NCI-H748 (cell line): ENCODE measurements at regions not wholly inside any gene's neighbourhood (a gene's known extent, or its start where the extent isn't known, plus 50 kb on each side); places are given as distances from the start of the nearest gene placed in this dataset.

ENCODE experiments used
- DNase-seq: peaks from one replicate; lab custom pipeline; 2025; ENCODE audit not compliant: unreplicated experiment; lab: John Stamatoyannopoulos, UW

DNA sequence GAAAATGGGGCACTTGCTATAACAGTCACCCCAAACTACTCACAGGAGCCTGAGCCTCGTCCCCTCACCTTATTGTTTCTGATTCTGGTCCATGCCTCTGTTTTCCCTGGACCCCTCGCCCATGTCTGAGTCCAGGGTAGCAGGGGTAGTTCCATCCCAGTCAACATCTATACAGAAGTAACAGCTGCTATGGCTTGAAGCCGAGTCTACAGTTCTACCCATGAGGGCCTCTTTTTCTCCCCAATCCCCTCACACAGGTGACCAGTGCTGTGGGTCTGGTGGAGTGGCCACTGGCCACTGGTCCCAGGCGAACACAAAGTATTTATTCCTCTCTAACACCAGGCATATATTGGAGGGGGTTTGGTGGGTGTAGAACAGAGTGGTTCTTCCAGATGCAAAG, 116.4 kb downstream of the ZNF280B start:
- DNase-seq: no peak

GRCh38 chr22:22394591-22394990, 114.0 kb downstream of the ZNF280B start:
- no peak for DNase-seq

DNA sequence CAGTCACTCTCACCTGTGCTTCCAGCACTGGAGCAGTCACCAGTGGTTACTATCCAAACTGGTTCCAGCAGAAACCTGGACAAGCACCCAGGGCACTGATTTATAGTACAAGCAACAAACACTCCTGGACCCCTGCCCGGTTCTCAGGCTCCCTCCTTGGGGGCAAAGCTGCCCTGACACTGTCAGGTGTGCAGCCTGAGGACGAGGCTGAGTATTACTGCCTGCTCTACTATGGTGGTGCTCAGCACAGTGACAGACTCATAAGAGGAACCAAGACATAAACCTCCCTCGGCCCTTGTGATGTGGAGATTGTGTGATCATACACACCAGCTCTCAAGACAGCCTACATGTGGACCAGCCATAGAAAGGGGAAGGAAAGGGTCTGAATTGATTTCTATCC, 113.3 kb downstream of the ZNF280B start:
- no peak for DNase-seq

DNA sequence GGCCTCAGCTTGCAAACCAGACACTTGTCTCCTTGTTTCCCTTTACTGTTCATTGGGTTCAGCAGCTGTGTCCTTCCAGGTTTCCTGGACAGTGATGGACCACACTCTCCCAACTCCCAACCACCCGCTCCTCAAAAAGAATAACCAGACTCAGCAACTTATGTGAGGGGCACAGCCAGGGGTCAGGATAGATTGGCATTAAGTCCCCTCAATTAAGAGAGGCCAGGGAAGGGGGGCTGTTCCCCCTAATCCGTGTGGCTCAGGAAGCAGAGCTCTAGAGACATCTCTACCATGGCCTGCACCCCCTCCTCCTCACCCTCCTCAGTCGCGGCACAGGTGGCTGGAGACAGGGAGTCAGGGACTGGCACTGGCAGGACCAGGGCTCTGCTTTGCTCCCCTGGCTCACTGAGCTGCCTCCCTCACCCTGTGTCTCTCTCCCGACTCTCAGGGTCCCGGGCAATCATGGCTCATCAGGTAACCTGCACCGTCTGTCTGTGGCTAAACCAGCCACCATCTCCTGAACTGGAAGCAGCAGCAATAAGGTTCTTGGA, 111.7 kb downstream of the ZNF280B start:
- no peak for DNase-seq

GRCh38 chr22:22397292-22397870, 111.2 kb downstream of the ZNF280B start:
- DNase-seq: no peak

GRCh38 chr22:22397875-22398524, 110.5 kb downstream of the ZNF280B start:
- DNase-seq: no peak

GRCh38 chr22:22398530-22399327, 109.8 kb downstream of the ZNF280B start:
- DNase-seq: no peak

- DNase-seq: no peak
Measured at GRCh38 chr22:22400099-22400498, 108.4 kb downstream of the ZNF280B start.

GRCh38 chr22:22400964-22401363, 107.6 kb downstream of the ZNF280B start:
- DNase-seq: no peak

- DNase-seq: no peak
Measured at GRCh38 chr22:22401381-22401780, 107.2 kb downstream of the ZNF280B start.

DNA sequence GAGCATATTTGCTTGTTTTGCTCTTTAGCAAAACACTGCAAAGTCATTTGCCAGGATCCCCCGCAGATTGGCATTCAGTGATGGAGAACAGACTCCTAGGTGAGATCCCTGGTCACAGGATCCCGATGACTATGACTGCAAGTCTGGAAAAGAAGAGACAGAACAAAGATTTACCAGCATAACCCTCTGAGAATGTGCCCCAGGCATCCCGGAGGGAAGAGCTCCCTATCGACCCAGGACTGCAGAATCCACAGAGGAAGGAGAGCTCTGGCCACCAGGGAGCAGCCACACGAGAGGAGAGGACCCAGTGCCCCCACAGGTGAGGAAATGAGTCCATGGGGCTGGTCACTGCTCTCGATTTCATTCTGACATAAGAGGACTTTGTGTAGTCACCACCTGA, 105.2 kb downstream of the ZNF280B start:
- DNase-seq: no peak

DNA sequence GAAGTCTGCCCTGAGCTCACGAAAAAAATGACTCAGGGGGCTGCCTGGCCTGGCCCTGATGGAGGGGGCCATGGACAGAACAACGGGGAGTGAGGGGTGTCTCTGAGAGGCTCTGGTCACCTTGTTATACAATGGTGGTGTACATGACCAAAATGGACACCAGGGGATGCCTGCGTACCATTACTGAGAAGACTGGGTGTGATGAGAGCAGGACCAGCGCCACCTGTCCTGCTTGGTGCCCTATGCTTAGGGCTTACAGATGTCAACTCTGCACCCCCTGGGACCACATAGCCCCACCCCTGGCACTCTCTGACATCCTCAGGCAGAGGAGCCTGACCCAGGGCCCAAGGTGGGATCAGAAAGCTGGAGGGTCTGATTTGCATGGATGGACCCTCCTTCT, 104.8 kb downstream of the ZNF280B start:
- no peak for DNase-seq

DNA sequence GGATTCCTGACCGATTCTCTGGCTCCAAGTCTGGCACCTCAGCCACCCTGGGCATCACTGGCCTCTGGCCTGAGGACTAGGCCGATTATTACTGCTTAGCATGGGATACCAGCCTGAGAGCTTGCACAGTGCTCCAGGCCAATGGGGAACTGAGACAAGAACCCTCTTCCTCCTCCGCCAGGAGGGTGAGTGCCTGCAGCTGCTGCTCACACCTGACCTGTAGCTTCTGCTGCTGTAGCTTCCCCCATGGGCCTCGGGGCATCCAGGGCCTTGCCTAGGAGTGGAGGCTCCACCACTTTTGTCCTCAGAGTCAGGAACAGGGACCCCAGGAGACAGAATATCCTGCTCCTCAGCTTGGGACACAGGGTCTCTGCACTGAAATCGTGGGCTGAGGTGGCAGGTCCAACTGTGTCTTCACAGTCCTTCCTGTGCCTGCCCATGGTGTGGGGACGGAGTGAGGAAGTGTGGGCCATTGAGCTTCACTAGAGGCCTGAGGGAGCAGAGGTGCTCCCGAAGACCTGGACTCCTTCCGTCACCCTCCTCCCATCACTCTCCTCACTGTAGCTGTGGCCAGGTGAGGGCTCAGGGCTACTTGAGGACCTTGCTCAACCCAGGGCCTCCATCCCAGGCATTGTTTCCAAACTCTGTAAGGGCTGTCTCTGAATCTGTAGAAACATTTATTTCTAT, 103.8 kb downstream of the ZNF280B start:
- no peak for DNase-seq

- DNase-seq: no peak
Measured at GRCh38 chr22:22406445-22407027, 102.0 kb downstream of the ZNF280B start.

DNA sequence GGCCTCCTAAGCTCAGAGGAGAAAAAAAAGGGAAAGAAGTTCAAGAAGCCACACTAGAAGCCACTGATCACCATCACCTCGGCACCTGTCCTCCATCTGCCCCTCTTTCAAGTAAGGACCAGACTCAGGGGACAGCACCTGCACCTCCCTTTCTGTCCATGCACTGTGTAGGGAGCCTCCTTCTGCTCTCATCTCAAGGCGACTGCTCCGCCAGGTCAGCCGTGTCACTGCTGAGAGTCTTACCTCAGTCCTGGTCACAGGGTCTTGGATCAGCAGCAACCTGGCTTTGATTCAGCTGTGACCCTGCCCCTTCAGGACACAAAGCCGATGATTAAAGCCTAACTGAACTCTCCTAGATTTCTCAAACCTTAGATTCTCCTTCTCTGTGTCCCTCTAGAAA, 101.5 kb downstream of the ZNF280B start:
- no peak for DNase-seq

GRCh38 chr22:22408269-22408668, 100.3 kb downstream of the ZNF280B start:
- DNase-seq: no peak

DNA sequence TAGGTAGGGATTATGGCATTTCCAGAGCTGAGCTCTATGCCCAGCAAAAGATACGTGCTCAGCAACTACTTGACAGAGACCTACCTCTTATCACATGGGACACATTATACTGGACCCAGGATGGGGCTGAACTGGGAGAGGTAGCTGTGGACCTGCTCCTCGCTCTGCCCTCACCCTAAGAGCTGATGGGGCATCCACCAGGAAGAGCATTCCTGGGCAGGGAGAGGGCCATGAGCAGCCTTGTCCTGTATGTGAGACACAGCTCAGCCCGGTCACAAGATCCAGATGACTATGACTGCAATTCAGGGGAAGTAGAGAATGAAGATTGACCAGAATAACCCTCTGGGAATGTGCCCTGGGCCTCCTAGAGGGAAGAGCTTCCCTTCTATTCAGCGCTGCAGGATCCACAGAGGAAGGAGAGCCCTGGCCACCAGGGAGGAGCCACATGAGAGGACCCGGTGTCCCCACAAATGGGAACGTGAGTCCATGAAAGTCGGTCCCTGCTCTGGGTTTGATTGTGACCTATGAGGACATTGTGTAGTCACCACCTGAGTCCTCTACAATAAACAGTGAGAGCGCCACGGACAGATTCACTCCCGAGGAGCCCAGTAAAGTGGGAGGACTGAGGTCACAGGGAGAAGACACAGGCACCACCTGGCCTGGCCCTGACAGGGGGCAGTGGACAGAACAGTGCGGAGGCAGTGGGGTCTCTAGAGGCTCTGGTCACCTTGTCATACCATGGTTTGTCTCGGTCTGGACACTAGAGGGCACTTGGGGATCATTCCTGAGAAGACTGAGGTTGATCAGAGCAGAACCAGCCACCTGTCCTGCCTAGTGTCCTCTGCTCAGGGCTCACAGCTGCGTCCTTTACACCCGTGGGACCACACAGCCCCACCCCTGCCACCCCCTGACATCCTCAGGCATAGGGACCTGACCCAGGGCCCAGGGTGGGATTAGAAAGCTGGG, 99.5 kb downstream of the ZNF280B start:
- DNase-seq: peak; percentile 25

GRCh38 chr22:22410121-22410520, 98.4 kb downstream of the ZNF280B start:
- DNase-seq: no peak

- DNase-seq: no peak
Measured at GRCh38 chr22:22410677-22411076, 97.9 kb downstream of the ZNF280B start.

GRCh38 chr22:22414266-22414665, 94.3 kb downstream of the ZNF280B start:
- no peak for DNase-seq
